ENCODE measurements at regions not wholly inside any gene's neighbourhood (a gene's known extent, or its start where the extent isn't known, plus 50 kb on each side); places are given as distances from the start of the nearest gene placed in this dataset.

- H3K27ac Mint-ChIP-seq, result no peak overlapping the region
- peaks cover 0 to 6% of the 10 kb centered on the region in 2 donors for H3K27me3 Mint-ChIP-seq
- H3K4me3 Mint-ChIP-seq, result no peak overlapping the region
- no peak for ATAC-seq
- DNase-seq (ENCODE audit: low spot score), result no peak
- peaks cover 3% of the 10 kb centered on the region for H3K9me3 Mint-ChIP-seq
- H3K36me3 Mint-ChIP-seq, result no peaks in the 10 kb centered on the region
- H3K4me1 Mint-ChIP-seq (ENCODE audit: low read depth in 2 of 2), result no peaks in the 10 kb centered on the region
These were observed 404.8 kb upstream of the GALNT5 start for GRCh38 chr2:156852681-156853080.

GRCh38 chr2:156864325-156864724 lies 393.2 kb upstream of the GALNT5 start:
- no peaks in the 10 kb centered on the region for H3K27me3 Mint-ChIP-seq
- ATAC-seq (no peak), DNase-seq (ENCODE audit: low spot score) (no peak)
- no peaks in the 10 kb centered on the region for H3K4me1 Mint-ChIP-seq (ENCODE audit: low read depth in 2 of 2)
- no peak overlapping the region for H3K27ac Mint-ChIP-seq
- H3K4me3 Mint-ChIP-seq, result no peak overlapping the region
- peaks cover 6% of the 10 kb centered on the region for H3K9me3 Mint-ChIP-seq
- H3K36me3 Mint-ChIP-seq, result no peaks in the 10 kb centered on the region

DNA sequence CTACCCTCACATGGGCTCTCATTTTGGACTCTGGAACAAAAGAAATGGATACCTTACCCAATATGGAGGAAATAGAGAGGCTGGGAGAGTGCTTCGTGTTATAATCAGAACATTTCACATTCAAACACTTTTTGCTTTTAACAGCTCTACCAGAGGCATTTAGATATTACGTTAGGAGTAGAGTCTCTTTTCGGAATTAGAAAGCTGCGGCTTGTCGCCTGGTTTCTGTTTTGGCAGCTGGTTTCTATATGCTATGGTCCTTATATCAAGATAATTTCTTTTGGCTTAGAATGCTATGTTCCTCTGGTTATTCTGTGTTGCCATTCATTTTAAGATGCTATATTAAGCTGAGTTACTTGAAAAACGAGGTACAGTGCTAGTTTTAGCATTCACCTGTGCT lies 392.8 kb upstream of the GALNT5 start:
- H3K4me3 Mint-ChIP-seq, result no peak overlapping the region
- H3K27ac Mint-ChIP-seq, result no peak overlapping the region
- DNase-seq (ENCODE audit: low spot score) (no peak), ATAC-seq (no peak)
- H3K9me3 Mint-ChIP-seq, result peaks cover 6% of the 10 kb centered on the region
- H3K27me3 Mint-ChIP-seq, result no peaks in the 10 kb centered on the region
- no peaks in the 10 kb centered on the region for H3K4me1 Mint-ChIP-seq (ENCODE audit: low read depth in 2 of 2)
- H3K36me3 Mint-ChIP-seq, result no peaks in the 10 kb centered on the region

DNA sequence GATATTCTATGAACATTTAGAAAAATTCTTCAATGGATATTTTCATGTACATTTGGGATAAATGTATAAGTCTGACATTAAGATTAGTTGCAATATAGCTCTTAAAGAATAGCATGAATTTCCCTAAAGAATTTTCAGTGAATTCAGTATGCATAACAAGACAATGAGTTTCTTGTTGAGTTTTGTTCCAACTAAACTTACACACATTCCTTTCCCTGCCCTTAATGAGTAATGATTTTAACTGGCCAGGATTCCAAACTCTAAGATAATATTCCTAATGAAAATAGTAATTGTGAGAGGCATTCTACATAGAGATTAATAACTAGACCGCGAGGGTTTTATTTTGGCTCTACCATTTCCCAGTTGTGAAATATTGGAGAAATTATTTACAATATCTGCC lies 390.3 kb upstream of the GALNT5 start:
- no peak overlapping the region for H3K27ac Mint-ChIP-seq
- H3K4me1 Mint-ChIP-seq (ENCODE audit: low read depth in 2 of 2), result no peaks in the 10 kb centered on the region
- H3K27me3 Mint-ChIP-seq, result no peaks in the 10 kb centered on the region
- no peaks in the 10 kb centered on the region for H3K36me3 Mint-ChIP-seq
- ATAC-seq (no peak), DNase-seq (ENCODE audit: low spot score) (no peak)
- H3K4me3 Mint-ChIP-seq, result no peak overlapping the region
- H3K9me3 Mint-ChIP-seq, result peaks cover 6% of the 10 kb centered on the region

DNA sequence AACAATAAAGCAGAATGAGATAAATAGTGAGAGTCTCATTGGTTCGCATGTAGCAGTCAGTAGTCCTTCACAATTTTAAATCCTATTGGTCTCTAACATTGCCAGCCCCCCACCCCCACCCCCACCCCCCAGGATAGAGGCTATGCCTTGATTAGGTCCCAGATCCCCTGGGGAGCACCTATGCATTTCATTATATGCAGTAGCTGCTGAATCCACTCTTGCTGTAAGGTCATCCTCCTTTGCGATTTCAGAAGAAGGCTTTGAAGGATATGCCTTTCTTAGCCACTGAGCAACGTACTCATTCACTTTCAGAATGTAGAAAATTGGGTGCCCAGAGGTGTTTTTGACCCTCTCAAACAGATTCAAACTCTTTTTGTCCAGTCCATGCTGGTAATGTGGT lies 382.8 kb upstream of the GALNT5 start:
- Mint-ChIP-seq H3K36me3 (no peaks in the 10 kb centered on the region), H3K4me3 (no peak overlapping the region), H3K27ac (no peak overlapping the region), H3K4me1 (ENCODE audit: low read depth in 2 of 2) (no peaks in the 10 kb centered on the region), H3K27me3 (no peaks in the 10 kb centered on the region), H3K9me3 (no peaks in the 10 kb centered on the region)
- DNase-seq (ENCODE audit: low spot score), result no peak
- no peak for ATAC-seq

DNA sequence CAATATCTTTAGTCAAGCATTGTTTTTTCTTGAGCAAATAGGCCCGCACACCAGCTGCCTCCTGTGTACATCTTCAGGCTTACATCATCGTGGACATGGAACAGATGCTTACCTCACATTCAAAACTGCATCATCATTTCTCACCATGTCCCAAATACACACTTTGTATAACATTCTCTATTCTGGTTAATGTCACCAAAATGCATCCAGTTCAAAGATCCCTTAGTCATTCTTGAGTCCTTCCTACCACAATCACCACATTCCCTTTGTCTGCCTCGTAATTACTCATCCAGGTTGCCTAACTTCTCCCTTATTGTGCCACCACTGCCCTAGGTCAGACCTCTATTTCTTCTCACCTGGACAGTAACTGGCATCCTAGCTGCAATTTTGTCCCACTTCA lies 373.7 kb upstream of the GALNT5 start:
- H3K9me3 Mint-ChIP-seq, result peaks cover 2% of the 10 kb centered on the region
- no peaks in the 10 kb centered on the region for H3K36me3 Mint-ChIP-seq
- no peak for ATAC-seq
- H3K4me3 Mint-ChIP-seq, result no peak overlapping the region
- H3K4me1 Mint-ChIP-seq (ENCODE audit: low read depth in 2 of 2), result no peaks in the 10 kb centered on the region
- no peak overlapping the region for H3K27ac Mint-ChIP-seq
- no peak for DNase-seq (ENCODE audit: low spot score)
- H3K27me3 Mint-ChIP-seq, result peaks cover 0 to 9% of the 10 kb centered on the region in 2 donors

DNA sequence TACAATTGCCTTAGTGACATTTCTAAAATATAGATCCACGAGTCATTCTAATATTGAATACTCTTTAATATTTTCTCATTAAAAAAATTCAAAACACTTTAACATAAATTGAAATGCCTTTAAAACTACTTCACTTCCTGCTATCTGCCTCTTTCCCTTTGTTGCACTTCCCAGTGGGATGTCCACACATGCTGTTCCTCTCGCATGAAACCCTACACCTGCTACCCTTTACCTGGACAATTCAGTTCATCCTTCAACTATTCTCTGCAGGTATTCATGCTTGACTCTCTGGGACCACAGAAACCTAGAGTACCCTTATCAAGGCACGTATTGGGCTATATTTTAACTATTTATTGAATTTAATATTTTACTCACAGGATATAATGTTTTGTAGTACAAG lies 373.3 kb upstream of the GALNT5 start:
- Mint-ChIP-seq H3K9me3 (peaks cover 2% of the 10 kb centered on the region), H3K27me3 (peaks cover 0 to 9% of the 10 kb centered on the region in 2 donors), H3K27ac (no peak overlapping the region), H3K4me3 (no peak overlapping the region), H3K4me1 (ENCODE audit: low read depth in 2 of 2) (no peaks in the 10 kb centered on the region), H3K36me3 (no peaks in the 10 kb centered on the region)
- no peak for DNase-seq (ENCODE audit: low spot score)
- ATAC-seq, result no peak

DNA sequence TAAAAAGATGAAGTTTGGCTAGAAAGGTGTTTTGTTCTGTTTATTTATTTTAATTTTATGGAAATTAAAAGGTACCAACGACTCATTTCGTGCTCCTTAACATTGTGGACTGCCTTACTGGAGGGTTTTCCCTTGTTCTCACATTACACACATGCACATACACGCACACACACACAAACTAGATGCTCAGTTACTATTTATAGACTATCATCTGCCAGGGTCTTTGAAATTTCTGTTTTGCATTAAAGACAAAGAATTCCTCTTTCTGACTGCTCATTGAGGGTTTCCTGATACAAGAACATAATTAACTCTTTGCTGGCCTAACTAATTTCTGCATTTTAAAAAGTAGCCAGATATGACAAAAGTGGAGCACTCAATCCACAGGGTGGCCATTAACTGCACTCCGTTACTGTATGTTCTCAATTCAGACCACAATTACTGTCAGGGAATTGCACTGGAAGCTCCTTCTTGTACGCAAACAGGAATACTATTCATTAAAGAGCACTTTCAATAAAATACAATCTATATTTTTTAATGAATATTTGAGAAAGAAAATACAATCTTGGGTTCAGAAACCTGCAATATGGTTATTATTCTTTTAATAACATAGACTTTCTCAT lies 366.9 kb upstream of the GALNT5 start:
- Mint-ChIP-seq H3K36me3 (no peaks in the 10 kb centered on the region), H3K4me3 (no peak overlapping the region), H3K9me3 (no peaks in the 10 kb centered on the region), H3K4me1 (ENCODE audit: low read depth in 2 of 2) (no peaks in the 10 kb centered on the region), H3K27me3 (peaks cover 6 to 12% of the 10 kb centered on the region in 2 donors), H3K27ac (no peak overlapping the region)
- DNase-seq (ENCODE audit: low spot score), result no peak
- ATAC-seq, result no peak

DNA sequence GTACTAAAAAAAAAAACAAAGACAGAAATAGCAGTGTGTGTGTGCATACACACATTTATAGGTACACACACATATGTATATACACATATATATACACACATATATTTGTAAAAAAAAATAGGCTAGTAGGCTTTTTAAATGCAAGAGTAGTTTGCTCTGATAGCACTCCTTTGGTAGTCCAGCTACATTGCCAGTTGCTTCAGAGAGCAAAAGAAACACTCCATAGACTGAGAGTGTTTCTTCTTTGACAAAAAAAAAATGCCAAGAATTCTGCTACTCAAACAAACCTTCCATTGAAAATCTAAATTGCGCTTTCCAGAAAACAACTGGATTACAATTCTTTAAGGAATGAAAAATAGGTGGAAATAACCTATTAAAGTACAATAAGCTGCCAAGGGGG lies 365.9 kb upstream of the GALNT5 start:
- ATAC-seq, result no peak
- H3K27me3 Mint-ChIP-seq, result peaks cover 6 to 12% of the 10 kb centered on the region in 2 donors
- H3K27ac Mint-ChIP-seq, result no peak overlapping the region

DNA sequence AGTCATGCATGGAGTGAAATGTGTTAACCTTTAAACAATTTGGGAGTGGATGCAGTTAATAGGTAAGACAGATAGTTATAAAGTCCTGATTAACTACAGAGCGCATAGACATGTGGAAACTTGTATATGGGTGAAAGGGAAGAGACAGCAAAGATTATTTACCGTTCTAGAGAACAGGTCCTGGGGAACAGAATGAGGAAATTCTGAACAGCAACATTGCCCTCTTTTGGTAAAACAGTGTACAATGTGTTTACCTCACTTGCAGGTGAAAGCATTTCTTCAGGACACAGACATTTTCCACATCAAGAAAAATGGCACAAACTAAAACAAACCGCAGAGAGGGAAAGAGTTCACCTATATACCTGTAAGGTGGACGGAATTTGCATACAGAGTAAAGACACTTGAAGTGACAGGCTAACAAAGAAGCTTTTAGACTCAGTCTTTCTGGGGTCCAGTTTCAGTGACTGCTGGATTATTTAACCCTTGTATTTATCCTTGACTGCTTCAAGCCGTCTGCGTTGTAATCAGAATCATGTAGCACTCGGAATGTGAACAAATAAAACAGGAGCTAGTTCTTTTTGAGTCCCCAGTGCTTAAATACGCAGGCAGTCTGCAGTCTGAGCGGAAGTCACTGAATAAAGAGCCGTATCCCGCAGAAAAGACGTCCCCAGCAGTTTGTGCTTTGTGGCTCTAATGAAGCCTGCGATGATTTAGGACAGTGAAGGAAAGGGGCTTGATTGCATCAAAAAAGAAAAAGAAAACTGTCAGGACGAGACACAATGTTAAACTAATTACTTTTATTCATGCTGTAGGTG lies 364.8 kb upstream of the GALNT5 start:
- DNase-seq (ENCODE audit: low spot score) (no peak), ATAC-seq (no peak)
- no peak overlapping the region for H3K27ac Mint-ChIP-seq
- H3K9me3 Mint-ChIP-seq, result peaks cover 4% of the 10 kb centered on the region
- peaks cover 0 to 8% of the 10 kb centered on the region in 2 donors for H3K4me1 Mint-ChIP-seq (ENCODE audit: low read depth in 2 of 2)
- H3K27me3 Mint-ChIP-seq, result peaks cover 6 to 12% of the 10 kb centered on the region in 2 donors
- H3K4me3 Mint-ChIP-seq, result no peak overlapping the region
- no peaks in the 10 kb centered on the region for H3K36me3 Mint-ChIP-seq

More for the DNA sequence above, 365.9 kb upstream of the GALNT5 start:
- Mint-ChIP-seq H3K4me1 (ENCODE audit: low read depth in 2 of 2) (peaks cover 0 to 7% of the 10 kb centered on the region in 2 donors), H3K36me3 (no peaks in the 10 kb centered on the region), H3K9me3 (peaks cover 4% of the 10 kb centered on the region), H3K4me3 (no peak overlapping the region)
- no peak for DNase-seq (ENCODE audit: low spot score)

GRCh38 chr2:156896294-156896693 lies 361.2 kb upstream of the GALNT5 start:
- Mint-ChIP-seq H3K27me3 (peaks cover 6 to 12% of the 10 kb centered on the region in 2 donors), H3K9me3 (peaks cover 7% of the 10 kb centered on the region), H3K4me1 (ENCODE audit: low read depth in 2 of 2) (peaks cover 0 to 8% of the 10 kb centered on the region in 2 donors), H3K27ac (no peak overlapping the region), H3K4me3 (peak overlapping the region; percentile 2), H3K36me3 (no peaks in the 10 kb centered on the region)
- DNase-seq (ENCODE audit: low spot score) (no peak), ATAC-seq (peak in 1 of 2 donors; percentile 53)

DNA sequence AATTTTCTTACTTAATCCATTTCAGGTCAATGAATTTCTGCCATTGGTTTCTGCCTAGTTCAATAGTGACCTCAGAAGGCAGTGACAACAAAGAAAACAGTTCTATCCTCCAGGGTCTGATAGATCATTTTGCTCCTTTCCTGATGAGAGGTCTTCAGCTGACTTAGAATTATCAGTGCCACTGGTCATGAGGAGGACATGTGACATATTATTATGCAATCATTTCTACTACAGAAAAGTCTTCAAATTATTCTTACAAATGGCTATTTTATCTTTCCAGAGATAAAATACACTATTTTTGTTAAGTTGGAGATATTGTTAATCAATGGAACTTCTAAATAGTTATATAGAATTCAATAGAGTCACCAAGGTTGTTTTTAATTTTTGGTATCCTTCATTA lies 360.0 kb upstream of the GALNT5 start:
- Mint-ChIP-seq H3K27me3 (peaks cover 1 to 4% of the 10 kb centered on the region in 2 donors), H3K36me3 (no peaks in the 10 kb centered on the region)

DNA sequence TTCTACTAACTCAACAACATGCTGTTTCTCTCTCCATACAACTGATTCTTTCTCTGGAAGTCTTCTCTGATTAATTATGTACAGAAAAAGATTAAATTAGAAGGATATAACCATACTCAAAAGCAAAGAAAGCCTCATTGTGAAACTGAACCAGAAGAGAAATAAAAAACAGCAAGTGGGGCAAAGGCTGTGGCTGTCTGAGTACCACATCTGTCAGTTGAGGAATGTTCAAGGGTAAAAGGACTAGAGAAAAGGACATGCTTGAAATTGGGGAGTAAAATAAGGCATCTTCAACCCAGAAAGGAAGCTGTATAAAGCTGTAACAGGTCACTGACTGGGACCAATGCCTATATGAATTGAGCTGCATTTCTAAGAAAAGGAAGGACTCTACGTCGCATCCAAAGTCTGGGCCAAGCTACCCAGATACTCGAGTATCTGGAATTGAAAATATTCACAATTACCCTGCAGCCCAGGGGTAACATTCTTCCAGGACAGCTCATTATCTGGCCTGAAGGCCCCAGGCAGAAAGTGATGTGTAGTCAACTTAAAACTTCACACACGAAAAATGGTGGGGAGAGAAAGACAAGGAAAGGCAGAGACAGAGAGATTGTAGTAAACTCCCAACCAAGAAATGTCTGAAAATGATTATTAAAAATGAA lies 356.0 kb upstream of the GALNT5 start:
- Mint-ChIP-seq H3K4me3 (no peak overlapping the region), H3K9me3 (peaks cover 3% of the 10 kb centered on the region), H3K4me1 (ENCODE audit: low read depth in 2 of 2) (peaks cover 0 to 2% of the 10 kb centered on the region in 2 donors), H3K36me3 (no peaks in the 10 kb centered on the region), H3K27me3 (no peaks in the 10 kb centered on the region), H3K27ac (no peak overlapping the region)
- ATAC-seq, result no peak
- no peak for DNase-seq (ENCODE audit: low spot score)

More for the DNA sequence above, 360.0 kb upstream of the GALNT5 start:
- DNase-seq (ENCODE audit: low spot score) (no peak), ATAC-seq (no peak)
- Mint-ChIP-seq H3K27ac (no peak overlapping the region), H3K4me3 (no peak overlapping the region), H3K4me1 (ENCODE audit: low read depth in 2 of 2) (peaks cover 0 to 8% of the 10 kb centered on the region in 2 donors), H3K9me3 (peaks cover 7% of the 10 kb centered on the region)

DNA sequence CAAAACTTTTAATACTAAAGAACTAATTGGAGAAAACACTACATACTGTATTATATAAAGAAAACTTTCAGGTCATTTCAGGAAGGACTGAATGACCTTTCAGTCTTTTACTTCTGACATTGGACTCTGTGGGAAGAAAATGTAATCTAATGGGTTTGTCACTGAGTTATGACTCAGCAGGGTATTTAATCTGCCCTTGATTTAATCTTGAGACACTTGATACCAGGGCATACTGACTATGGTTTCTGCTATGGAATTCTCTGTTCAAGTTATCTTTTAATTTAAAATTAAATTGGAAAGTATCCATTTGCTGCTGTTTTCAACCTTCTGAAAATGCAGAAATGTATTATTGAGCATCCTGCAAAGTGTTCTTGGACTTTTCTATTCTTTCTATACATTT lies 354.2 kb upstream of the GALNT5 start:
- no peak for ATAC-seq
- Mint-ChIP-seq H3K4me1 (ENCODE audit: low read depth in 2 of 2) (no peaks in the 10 kb centered on the region), H3K9me3 (no peaks in the 10 kb centered on the region), H3K4me3 (no peak overlapping the region), H3K36me3 (no peaks in the 10 kb centered on the region), H3K27me3 (no peaks in the 10 kb centered on the region), H3K27ac (no peak overlapping the region)
- no peak for DNase-seq (ENCODE audit: low spot score)
